Limb (tissue), 2 donors: ENCODE measurements at regions not wholly inside any gene's neighbourhood (a gene's known extent, or its start where the extent isn't known, plus 50 kb on each side); places are given as distances from the start of the nearest gene placed in this dataset.

Source experiments
- DNase-seq, 2 donors: peaks; one replicate each; pipeline ENCODE4 v3.0.0-alpha.2; 2016; ENCODE audit errors: extremely low spot score in 2 of 2

DNA sequence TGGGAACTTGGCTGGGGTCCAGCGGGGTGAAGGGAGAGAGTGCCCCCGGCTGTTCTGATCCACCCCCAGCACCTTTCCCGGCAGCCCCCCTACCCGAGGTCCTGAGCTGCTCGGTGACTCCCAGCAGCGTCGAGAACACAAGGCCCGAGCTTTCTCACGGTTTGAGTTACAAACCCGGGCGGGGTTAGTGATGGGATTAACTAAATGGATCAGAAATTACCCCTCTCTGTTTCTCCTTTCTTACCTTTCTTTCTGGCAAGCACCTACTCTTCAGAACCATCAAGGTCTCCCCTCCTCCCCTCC is 139.4 kb upstream of the GPC1 start:
- DNase-seq, result no peak

GRCh38 chr2:240296476-240297255 is 138.8 kb upstream of the GPC1 start:
- no peak for DNase-seq

DNA sequence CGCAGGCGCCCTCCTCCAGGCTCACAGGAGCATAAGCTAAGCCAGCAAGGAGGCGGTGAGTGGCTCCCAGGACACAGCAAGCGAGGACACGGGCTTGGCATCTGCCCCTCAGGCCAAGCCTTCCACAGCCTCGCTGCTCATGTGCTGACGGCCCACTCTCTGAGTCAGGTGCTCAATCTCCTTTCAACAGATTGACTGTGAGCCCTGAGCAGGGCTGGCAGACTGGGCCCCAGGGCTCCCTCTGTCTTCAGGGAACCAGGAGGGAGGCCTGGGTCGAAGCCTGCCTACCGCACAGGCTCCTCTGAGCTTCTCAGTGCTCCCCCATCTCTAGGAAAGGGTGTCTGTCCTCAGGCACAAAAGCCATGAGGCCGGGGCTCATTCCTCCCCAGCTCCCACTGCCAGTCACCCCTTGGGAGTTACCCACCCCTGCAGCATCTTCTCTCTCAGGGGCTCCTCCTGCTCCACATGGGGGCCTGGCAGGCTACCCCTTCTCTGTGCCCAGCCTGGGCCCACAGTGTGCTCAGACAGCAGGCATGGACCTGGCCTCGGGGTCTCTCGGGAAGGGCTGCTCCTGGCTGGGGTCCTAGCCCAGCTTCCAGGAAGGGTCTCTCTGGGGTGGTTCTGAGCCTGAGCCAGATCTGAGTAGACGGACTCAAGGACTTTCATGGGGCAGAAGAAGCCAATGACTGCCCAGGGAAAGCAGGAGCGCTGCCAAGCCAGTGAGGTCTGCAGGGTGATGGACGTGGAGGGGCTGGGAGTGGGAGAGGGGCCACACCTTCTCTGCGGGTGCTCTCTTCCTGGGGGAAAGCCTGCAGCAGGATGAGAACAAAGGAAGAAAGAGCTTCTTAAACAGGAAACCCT is 138.0 kb upstream of the GPC1 start:
- DNase-seq, result no peak

DNA sequence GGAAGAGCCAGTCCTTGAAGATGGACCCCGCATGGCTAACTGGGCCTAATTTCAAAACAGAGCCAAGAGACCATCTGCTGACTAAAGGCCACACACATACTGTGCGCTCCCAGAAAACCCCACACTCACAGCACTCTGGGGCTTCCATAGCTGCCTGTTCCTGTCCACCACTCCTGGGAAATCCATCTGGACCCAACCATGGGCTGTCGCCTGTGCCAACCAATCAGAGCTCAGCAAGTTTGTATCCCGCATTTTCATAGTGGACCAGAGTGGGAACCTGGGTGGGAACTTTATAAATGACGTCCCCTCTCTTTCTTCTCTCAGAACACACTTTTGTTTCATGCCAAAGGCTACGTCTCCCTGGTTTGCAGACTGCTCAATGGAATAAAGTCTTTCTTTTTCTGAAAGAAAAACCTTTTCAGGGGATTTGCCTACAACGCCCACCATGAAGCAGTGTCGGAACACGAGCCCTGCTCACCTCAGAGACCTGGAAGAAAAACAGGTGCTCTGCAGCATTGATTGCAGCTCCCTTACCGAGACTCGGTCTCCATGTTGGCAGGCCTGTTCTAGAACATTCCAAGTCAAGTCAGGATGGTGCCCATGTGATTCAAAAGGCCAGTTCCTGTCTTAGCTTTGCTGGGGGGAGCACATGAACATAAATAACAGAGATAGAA is 137.2 kb upstream of the GPC1 start:
- DNase-seq, result no peak

GRCh38 chr2:240298803-240299709 is 136.4 kb upstream of the GPC1 start:
- DNase-seq, result no peak

DNA sequence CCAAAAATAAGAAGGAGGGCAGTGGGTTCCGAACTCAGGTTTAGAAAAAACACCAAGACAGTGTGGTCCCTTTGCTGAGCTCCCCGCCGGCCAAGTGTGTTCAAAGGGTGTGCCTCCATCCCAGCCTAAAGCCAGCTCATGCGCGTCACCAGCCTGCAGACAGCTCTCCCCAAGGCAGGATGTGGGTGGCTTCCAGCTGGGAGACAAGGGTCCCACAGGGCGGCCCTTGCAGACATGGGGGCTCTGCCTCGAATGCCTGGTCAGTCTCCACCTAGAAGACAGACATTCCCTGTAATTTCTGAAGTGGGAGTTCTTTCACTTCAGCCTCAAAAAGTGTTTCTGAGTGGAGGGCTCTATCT is 135.8 kb upstream of the GPC1 start:
- DNase-seq, result no peak

- no peak for DNase-seq
These were observed 135.1 kb upstream of the GPC1 start for GRCh38 chr2:240300261-240300821.

DNA sequence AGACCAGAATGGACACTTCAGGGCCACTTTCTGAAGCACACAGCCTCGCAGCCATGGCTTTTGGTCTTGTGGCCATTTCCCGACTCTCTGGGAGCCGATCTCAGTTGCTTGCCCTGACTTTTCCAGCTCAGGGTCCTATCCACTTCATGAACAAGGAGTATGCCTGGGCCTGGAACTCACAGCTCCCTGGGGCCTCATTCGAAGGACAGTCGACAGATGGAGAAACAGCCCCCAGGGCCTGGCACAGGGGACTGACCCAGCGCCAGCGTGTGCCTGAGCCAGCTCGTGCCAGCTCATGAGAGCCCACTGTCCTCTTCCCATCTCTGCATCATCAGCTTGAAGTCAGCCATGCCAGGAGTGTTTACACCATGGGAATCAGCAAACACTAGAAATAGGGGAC is 134.6 kb upstream of the GPC1 start:
- no peak for DNase-seq

GRCh38 chr2:240301256-240301795 is 134.1 kb upstream of the GPC1 start:
- no peak for DNase-seq

DNA sequence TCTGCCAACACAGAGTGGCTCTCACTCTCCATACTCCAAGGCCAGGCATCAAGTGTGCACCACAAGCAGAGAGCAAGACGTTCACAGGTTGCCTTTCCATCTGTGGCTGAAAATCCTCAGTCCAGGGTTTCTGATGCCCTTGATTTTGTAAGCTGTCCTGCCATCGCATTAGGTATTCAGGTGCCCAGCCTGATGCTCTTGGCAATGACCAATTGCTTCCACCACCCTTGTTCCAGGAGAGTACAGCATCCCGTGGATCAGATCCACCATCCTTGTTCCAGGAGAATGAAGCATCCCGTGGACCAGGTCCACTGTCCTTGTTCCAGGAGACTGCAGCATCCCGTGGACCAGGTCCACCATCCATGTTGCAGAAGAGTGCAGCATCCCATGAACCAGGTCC is 133.4 kb upstream of the GPC1 start:
- no peak for DNase-seq

- DNase-seq, result no peak
These were observed 132.4 kb upstream of the GPC1 start for GRCh38 chr2:240302933-240303595.

DNA sequence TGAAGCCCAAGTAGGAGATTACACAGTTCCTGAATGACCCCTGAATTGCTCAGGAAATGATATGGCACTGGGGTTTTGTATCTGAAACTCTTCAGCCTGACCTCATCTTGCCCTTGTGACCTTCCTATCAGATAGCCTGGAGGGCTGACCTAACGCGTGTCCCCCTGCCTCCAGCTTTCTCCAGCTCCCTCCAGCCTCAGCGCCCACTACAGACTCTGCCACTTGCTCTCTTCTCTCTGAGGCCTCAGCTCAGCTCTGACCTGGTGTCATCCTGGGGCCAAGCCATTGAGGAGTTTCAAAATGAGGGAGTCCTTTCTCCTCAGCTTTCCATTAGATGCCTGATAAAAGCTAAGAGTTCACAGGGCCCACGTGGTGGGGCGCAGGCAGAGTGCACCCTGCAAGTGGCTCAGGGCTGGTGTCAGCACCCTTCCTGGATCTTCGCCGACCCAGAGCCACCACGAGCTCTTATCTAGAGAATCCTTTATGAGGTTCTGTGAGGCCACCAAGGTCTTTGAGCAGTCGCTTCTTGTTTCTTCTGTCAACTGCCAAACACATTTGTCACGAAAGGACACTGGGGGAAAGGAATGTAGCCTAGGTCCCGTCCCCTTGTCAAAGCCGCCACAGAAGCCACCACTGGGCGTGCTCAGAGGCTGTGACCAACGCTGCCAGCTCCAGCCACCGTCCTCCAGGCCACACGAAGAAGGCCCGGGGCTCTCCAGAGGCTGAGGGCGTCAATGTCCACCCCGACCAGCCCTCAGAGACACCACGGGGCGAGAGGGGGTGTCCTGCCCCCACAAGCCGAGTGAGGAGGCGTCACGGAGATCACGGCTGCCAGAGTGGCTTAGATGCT is 131.3 kb upstream of the GPC1 start:
- DNase-seq, result no peak

DNA sequence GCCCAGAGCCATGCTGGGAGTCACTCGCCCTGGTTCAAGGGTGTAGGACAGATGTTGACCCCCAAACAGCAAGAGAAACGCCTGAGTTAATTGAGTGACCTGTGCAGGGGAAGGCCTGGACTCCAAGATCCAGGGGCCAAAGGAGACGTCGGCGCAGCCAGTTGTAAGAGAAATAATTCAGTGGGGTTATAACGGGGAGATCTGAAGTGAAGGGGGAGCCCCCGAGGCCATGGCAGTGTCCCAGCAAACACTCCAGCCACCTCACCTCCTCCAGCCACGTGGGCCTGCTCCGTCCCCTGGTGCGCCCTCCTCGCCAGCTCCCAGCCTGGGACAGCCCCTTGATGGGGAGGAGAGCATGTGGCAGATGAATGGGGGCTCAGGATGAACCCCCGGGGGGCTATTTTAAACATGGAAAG is 130.7 kb upstream of the GPC1 start:
- DNase-seq, result no peak

DNA sequence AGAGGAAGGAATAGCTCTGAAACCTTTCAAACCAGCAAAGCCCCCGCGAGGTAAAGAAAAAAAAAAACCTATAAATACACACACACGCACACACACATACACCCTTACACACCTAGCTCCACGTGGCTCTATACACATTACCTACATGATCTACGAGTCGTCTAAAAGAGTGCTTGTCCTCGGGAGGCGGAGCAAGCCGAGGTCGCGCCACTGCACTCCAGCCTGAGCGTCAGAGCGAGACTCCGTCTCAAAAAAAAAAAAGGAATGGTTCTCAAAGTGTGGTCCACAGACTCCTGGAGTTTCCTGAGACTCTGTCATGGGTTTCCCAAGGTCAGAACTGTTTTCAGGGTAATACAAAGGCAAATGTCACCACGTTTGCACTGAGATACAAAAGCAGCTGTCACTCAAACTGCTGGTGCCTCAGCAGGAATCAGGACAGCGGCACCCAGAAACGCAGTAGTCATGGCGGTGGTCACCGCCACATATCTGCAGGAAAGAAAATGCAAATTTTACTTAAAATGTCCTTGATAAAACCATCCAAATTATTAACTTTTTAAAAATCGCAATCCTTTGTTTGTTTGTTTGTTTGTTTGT is 130.0 kb upstream of the GPC1 start:
- no peak for DNase-seq

DNA sequence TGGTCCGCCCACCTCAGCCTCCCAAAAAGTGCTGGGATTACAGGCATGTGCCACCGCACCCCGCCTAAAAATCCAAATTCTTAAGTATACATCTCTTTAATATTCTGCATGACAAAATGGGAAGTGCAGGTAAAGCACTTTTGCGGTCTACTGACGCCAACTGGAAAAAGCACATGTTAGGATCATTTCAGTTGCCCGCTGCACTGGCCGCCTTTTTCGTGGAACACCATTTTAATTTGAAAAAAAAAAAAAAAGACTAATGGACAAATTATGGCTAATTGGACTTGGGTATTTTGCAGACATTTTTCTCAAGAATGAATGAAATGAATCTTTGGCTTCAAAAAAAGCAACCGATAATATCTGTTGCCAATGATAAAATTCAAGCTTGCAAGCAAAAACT is 129.3 kb upstream of the GPC1 start:
- DNase-seq, result no peak

DNA sequence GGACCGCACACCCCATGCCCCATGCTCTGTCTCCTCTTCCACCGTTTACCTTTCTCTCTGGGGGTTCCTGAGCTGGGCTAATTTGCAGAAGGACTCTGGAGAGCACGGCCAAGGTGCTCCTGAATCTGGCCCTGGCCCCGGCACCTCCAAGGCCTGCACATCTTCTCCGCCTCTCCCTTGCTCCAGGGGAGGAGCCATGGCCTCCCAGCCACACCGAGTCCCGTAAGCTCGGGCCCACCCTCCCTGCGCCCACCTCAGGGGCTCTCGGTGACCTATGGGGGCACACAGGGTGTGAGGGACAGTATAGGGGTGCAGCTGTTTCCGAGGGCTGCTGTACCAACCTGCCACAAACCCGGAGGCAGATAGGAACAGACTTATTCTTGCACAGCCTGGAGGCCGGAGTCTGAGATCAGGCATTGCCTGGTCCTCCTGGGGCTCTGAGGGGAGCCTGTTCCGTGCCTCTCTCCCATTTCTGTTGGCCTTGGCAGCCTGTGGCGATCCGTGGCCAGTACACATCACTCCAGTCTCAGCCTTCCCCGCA is 127.3 kb upstream of the GPC1 start:
- DNase-seq, result no peak

- DNase-seq, result no peak
These were observed 126.2 kb upstream of the GPC1 start for GRCh38 chr2:240309214-240309613.

DNA sequence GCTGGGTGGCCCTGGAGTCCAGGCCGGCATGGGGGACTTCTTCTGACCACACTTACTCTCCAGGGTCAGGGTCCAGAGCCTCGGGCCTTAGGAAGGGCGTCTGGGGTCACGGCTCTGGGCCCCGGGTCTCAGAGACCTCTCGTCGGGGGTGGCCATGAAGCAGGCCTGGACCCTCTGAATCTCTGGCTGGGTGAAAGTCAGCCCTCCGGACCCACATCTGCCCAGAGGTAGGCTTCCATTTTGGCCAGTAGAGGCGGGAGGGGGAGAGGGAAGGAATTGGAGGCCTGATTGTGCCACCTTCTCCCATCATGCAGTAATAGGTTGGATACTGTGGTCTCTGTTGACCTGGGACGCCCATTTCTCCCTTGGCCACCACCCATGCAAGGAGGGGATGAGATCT is 125.3 kb upstream of the GPC1 start:
- DNase-seq, result no peak

GRCh38 chr2:240310645-240311044 is 124.8 kb upstream of the GPC1 start:
- no peak for DNase-seq
